Mucosa of rectum (tissue), 2 donors: ENCODE measurements at regions not wholly inside any gene's neighbourhood (a gene's known extent, or its start where the extent isn't known, plus 50 kb on each side); places are given as distances from the start of the nearest gene placed in this dataset.
"Not testable (repeated sequence)": the region's sequence is repeated elsewhere in the genome, so short reads cannot be mapped to it uniquely, and the experiment has no call there.

Experiments
- H3K27ac ChIP-seq, 2 donors: one replicate each; pipeline ENCODE4 v1.7.0; 2013; ENCODE audit warnings: inconsistent platforms in 2 of 2, low read depth in 2 of 2, low read length in 2 of 2
- H3K27me3 ChIP-seq, 2 donors: one replicate each; pipeline ENCODE4 v1.7.0; 2013; ENCODE audit warnings: low read length in 2 of 2; ENCODE audit not compliant: control insufficient read depth in 2 of 2, insufficient read depth in 2 of 2
- H3K36me3 ChIP-seq, 2 donors: one replicate each; pipeline ENCODE4 v1.7.0; 2013; ENCODE audit warnings: low read length in 2 of 2; ENCODE audit not compliant: control insufficient read depth in 2 of 2, insufficient read depth in 2 of 2
- H3K4me1 ChIP-seq, 2 donors: one replicate each; pipeline ENCODE4 v1.7.0; 2013; ENCODE audit warnings: low read length in 2 of 2, mild to moderate bottlenecking in 1 of 2; ENCODE audit not compliant: control insufficient read depth in 2 of 2, insufficient read depth in 2 of 2
- H3K4me3 ChIP-seq, 2 donors: one replicate each; pipeline ENCODE4 v1.7.0; 2013; ENCODE audit warnings: low read length in 2 of 2
- H3K9ac ChIP-seq, 2 donors: one replicate each; pipeline ENCODE4 v1.7.0; 2013; ENCODE audit warnings: low read length in 2 of 2, low read depth in 1 of 2, mild to moderate bottlenecking in 1 of 2
- H3K9me3 ChIP-seq, 2 donors: one replicate each; pipeline ENCODE4 v1.7.0; 2013; ENCODE audit warnings: low read length in 2 of 2; ENCODE audit not compliant: control insufficient read depth in 2 of 2
- donor health status: healthy.
- donor health status: Normal muscosa, but diverticular disease.

DNA sequence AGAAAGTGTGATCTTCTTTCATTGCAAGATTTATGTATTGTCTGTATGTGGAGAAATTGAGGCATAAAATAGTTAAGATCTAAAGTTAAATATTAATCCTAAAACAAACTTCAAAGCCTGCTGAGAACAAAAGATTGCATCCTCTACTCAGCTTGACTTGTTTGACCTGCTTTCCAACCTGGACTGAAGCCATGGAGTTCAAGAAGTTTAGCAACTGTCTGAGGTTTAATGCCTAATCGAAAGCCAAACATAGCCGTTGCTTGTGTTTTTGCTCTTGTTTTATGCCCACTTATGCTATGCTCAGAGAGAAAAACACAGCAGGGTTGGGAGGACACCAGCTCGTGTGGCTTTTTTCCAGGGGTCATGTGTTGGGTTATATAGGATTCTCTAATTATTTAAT lies 135.6 kb downstream of the NUFIP1 start:
- Histone ChIP-seq H3K4me1 (peaks cover 12 to 20% of the 10 kb centered on the region in 2 donors), H3K27me3 (no peaks in the 10 kb centered on the region), H3K9ac (no peak overlapping the region), H3K36me3 (no peaks in the 10 kb centered on the region), H3K27ac (peak overlapping the region; percentile 82 to 84), H3K4me3 (peak overlapping the region in 1 of 2 donors; percentile 2), H3K9me3 (no peaks in the 10 kb centered on the region)

DNA sequence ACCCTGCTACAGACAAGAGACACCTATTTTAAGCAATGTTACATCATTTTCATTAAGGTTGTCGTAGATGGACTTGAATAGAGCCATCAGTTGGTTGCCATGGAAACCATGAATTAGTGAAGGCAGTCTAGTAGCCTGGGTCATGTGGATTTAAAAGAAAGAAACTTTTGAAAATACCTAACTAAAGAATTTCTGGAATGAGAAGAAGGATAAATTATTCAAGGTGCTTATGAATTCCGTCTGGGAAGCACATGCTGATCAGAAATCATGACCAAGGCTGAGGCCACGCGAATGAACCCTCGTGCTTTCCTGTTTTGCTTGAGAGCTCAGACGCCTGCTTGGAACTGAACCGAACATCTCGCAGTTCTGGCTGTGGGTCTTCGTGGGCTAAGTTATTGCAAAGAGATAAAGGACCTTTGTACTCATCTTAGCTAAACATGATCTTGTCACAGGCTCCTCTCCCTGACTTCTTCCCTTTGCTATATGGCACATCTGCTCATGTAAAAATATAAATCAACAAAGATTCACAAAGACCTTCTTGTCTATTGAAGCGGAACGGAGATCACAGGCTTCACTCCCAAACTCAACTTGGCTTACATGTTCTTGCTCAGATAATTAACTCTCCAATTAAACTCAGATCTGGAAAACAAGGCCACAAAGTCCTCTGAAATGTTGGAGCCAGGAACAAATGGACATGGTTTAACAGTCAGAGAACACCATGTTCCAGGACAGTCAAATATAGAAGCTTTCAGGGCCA lies 140.2 kb downstream of the NUFIP1 start:
- H3K27me3 ChIP-seq: no peaks in the 10 kb centered on the region
- H3K9ac ChIP-seq: no peak overlapping the region
- H3K27ac ChIP-seq: no peak overlapping the region
- H3K9me3 ChIP-seq: no peaks in the 10 kb centered on the region
- peaks cover 2 to 4% of the 10 kb centered on the region in 2 donors for H3K4me1 ChIP-seq
- no peak overlapping the region for H3K4me3 ChIP-seq
- H3K36me3 ChIP-seq: no peaks in the 10 kb centered on the region

DNA sequence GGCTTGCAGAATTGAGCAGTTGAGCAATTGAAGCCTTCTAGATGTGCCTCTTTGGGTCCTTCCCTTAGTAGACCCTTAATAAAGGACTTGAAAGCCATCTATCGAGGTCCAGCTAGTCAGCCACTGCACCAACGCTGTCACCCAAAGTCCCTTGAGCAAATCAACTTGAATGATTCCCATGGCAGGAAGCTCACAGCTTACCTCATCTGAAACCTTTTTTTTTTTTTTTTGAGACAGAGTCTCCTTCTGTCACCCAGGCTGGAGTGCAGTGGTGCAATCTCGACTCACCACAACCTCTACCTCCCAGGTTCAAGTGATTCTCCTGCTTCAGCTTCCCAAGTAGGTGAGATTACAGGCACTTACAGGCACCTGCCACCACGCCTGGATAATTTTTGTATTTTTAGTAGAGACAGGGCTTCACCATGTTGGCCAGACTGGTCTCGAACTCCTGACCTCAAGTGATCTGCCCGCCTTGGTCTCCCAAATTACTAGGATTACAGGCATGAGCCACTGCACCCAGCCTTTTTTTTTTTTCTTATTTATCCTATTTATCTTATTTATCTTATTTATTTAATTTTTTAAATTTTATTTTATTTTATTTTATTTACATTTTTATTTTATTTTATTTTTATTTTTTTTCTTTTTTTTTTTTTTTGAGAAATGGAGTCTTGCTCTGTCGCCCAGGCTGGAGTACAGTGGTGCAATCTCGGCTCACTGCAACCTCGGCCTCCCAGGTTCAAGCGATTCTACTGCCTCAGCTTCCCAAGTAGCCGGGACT lies 143.8 kb downstream of the NUFIP1 start:
- not testable (repeated sequence) for H3K27ac ChIP-seq, H3K4me3 ChIP-seq, H3K27me3 ChIP-seq, H3K9me3 ChIP-seq, H3K36me3 ChIP-seq, H3K9ac ChIP-seq, H3K4me1 ChIP-seq

DNA sequence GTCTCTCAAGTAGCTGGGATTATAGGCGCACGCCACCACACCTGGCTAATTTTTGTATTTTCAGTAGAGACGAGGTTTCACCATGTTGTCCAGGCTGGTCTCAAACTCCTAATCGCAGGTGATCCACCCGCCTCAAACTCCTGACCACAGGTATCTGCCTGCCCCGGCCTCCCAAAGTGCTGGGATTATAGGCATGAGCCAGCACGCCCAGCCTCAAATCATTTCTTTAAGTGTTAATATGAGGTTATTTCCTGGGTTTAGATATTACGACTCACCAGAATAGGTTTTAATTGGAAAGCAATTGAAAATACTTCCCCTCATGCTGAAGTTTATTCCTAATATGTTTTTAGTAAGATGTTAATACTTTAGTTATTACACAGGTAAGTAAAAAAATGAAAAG lies 144.5 kb downstream of the NUFIP1 start:
- Histone ChIP-seq H3K4me1 (no peaks in the 10 kb centered on the region), H3K9me3 (no peaks in the 10 kb centered on the region), H3K27ac (no peak overlapping the region), H3K27me3 (no peaks in the 10 kb centered on the region), H3K36me3 (no peaks in the 10 kb centered on the region), H3K9ac (no peak overlapping the region), H3K4me3 (no peak overlapping the region)

DNA sequence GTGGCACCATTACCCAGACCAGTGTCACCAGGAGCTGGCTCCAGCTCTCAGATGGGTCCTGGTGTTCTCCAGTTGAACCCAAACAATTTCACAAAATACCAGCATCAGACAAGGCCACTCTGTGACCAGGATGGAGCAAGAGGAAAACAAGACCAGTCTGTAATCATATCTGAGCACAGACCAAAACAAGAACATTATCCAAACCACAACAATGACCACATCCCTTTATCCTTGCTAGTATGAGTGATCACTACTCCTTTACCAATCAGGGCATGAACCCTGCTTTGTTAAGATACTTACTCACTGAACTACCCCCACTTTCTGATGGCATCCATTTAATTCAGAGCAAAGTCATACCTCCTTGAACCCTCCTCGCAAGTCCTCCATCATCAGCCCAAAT lies 145.9 kb downstream of the NUFIP1 start:
- Histone ChIP-seq H3K9ac (no peak overlapping the region), H3K27ac (no peak overlapping the region), H3K36me3 (no peaks in the 10 kb centered on the region)

DNA sequence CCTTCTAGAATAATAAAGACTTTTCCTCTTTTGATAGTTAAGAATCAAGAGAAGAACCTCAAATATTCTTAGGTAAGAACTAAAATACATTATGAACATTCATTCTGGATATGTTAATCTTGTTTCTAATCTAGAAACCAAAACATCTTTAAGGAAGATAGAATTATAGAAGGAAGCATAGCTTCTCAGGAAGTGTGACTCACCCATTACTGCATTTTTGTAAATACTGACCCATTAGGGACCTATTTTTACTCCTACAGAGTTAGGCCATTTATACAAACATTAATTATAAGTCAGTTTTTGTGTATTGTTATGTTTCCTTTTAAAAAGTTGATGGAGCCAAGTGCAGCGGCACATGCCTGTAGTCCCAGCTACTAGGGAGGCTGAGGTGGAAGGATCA lies 147.1 kb downstream of the NUFIP1 start:
- Histone ChIP-seq H3K27me3 (no peaks in the 10 kb centered on the region), H3K36me3 (no peaks in the 10 kb centered on the region), H3K4me1 (no peaks in the 10 kb centered on the region), H3K4me3 (no peak overlapping the region), H3K27ac (no peak overlapping the region), H3K9ac (no peak overlapping the region), H3K9me3 (no peaks in the 10 kb centered on the region)

More for the DNA sequence above, 145.9 kb downstream of the NUFIP1 start:
- no peaks in the 10 kb centered on the region for H3K9me3 ChIP-seq
- H3K27me3 ChIP-seq: no peaks in the 10 kb centered on the region
- no peak overlapping the region for H3K4me3 ChIP-seq
- H3K4me1 ChIP-seq: no peaks in the 10 kb centered on the region

DNA sequence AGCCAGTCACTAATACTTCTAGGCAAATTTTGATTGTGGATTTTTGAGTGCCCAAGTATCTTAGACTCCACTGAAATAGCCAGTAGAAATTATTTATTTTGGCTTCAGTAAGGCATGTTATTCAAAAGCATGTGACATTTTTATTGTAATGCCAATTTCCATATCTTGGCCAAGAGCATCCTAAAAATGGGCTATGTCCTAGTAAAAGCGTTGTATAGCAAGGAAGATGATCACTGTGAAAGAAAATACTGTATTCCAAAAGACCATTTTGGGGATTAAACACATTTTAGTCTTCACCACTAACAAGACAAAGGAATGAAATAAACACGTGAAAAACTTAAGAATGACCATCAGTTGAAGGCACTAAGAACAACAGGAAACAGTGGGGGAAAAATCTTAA lies 149.1 kb downstream of the NUFIP1 start:
- Histone ChIP-seq H3K36me3 (no peaks in the 10 kb centered on the region), H3K27ac (no peak overlapping the region), H3K9me3 (no peaks in the 10 kb centered on the region), H3K9ac (no peak overlapping the region), H3K27me3 (no peaks in the 10 kb centered on the region), H3K4me1 (no peaks in the 10 kb centered on the region), H3K4me3 (no peak overlapping the region)

DNA sequence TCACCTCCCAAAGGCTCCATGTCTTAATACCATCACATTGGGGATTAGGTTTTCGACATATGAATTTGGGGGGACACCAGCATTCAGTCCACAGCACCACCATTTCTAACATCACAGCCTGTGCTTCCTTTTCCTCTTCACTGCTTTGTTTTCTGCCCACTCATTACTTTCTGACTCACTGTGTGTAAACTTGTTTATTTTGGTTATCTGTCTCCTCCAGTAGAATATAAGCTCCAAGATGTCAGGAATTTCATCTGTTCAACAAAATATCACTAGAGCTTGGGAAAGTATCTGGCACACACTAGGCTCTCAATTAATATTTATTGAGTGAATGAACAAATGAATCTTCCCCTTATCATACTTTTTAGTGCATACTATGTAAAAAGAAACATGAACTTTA lies 152.0 kb downstream of the NUFIP1 start:
- Histone ChIP-seq H3K27me3 (no peaks in the 10 kb centered on the region), H3K36me3 (no peaks in the 10 kb centered on the region), H3K9me3 (no peaks in the 10 kb centered on the region), H3K4me1 (no peaks in the 10 kb centered on the region), H3K27ac (no peak overlapping the region), H3K4me3 (no peak overlapping the region), H3K9ac (no peak overlapping the region)

DNA sequence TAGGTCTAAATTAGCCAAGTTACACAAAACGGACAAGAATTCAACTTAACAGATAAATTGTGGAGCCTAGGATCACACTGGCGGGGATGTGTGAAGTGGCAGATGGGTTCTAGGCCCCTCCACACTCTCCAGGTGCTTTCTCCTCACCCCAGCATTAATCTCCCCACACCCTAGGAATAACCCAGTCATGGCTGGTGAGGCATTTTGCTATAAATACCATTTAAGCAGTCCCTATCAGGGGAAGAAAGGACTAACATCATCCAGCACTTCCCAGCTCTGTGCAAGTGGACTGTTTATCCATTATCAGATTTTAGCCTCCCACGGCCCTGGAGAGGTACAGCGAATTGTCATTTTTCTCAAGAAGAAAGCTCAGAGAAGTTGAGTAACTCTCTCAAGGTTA lies 154.9 kb downstream of the NUFIP1 start:
- Histone ChIP-seq H3K27me3 (no peaks in the 10 kb centered on the region), H3K4me3 (no peak overlapping the region), H3K4me1 (no peaks in the 10 kb centered on the region), H3K9me3 (no peaks in the 10 kb centered on the region), H3K27ac (no peak overlapping the region), H3K9ac (no peak overlapping the region), H3K36me3 (no peaks in the 10 kb centered on the region)

DNA sequence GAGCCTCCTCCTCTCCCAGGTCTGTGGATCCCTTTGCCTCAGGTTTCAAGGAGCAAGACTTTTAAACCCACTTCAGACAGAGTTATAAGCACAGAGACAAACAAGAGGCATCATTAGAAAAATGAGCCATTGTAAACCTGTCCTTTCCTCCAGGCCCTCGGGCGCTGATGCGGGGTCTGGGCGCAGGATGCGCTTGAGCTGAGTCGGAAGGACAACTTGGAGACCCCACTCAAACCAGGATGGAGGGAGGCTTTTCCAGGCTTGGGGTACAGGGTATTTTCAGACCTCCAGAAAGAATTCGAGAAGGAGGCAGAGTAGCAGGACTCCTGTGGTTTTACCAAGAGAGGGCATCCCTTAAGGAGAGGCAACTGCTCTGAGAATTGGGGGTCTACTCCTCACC lies 155.6 kb downstream of the NUFIP1 start:
- Histone ChIP-seq H3K27me3 (no peaks in the 10 kb centered on the region), H3K4me3 (no peak overlapping the region), H3K36me3 (no peaks in the 10 kb centered on the region), H3K4me1 (no peaks in the 10 kb centered on the region), H3K9me3 (no peaks in the 10 kb centered on the region), H3K9ac (no peak overlapping the region), H3K27ac (no peak overlapping the region)
